ENCODE measurements at regions not wholly inside any gene's neighbourhood (a gene's known extent, or its start where the extent isn't known, plus 50 kb on each side); places are given as distances from the start of the nearest gene placed in this dataset.

DNA sequence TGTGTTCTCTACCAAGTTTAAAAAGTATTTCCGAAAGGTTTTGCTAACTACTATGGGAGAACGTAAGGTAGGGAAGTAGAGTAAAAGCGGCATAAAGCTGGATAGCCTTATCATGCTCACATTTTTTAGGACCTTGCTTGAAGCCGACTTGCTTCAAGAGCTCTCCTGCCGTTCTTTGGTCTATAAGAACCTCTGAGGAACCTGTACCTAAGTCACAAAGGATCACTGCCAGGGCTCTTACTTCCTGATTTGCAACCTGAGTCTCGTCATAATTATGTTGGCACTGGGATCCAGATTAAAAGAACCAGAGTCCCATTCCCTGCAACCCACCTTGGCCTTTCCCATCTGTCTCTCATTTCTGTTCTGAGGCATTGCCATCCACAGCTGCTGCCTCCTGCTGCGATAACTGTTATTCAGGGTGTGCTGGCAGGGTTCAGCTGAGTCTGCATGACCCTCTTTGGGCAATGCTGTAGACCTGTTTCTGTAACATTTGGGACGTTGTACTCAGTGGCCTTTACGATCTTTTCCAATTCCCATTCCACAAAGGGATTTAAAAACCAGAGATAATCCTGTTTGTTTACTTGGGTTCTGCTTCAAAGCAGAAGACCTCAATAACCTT lies 131.0 kb upstream of the UMPS start:
- TF ChIP-seq, protein P1, sequence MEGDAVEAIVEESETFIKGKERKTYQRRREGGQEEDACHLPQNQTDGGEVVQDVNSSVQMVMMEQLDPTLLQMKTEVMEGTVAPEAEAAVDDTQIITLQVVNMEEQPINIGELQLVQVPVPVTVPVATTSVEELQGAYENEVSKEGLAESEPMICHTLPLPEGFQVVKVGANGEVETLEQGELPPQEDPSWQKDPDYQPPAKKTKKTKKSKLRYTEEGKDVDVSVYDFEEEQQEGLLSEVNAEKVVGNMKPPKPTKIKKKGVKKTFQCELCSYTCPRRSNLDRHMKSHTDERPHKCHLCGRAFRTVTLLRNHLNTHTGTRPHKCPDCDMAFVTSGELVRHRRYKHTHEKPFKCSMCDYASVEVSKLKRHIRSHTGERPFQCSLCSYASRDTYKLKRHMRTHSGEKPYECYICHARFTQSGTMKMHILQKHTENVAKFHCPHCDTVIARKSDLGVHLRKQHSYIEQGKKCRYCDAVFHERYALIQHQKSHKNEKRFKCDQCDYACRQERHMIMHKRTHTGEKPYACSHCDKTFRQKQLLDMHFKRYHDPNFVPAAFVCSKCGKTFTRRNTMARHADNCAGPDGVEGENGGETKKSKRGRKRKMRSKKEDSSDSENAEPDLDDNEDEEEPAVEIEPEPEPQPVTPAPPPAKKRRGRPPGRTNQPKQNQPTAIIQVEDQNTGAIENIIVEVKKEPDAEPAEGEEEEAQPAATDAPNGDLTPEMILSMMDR (IDR thresholded peaks at IDR 0.05; ENCODE audit: low read length): no peak
- TF ChIP-seq EZH2phosphoT487 (IDR thresholded peaks at IDR 0.05; ENCODE audit: low read length): no peak
